HepG2 (cell line): ENCODE measurements at regions not wholly inside any gene's neighbourhood (a gene's known extent, or its start where the extent isn't known, plus 50 kb on each side); places are given as distances from the start of the nearest gene placed in this dataset.

Experiments
- ATAC-seq: fragments of 200-7000 bp; cut with Tn5 transposase; 3 replicates; pipeline ENCODE4 v1.9.1; 2020; ENCODE audit warnings: mild to moderate bottlenecking, moderate library complexity
- BruUV-seq: library from RNA; stranded (reverse); fragments of 400-500 nt; replicated peaks from 2 replicates; lab custom pipeline; 2021; lab: Mats Ljungman, UMichigan
- CTCF ChIA-PET: fragments of 300-600 bp; formaldehyde crosslinking; extraction: SDS; loops from one replicate; lab custom pipeline; 2021; ENCODE audit warnings: low total read pairs, inconsistent platforms, low intra/inter-chr PET ratio; lab: Yijun Ruan, JAX
- POLR2A ChIA-PET: fragments of 350-600 bp; sonication (Branson Sonifier 250); formaldehyde crosslinking; loops from one replicate; lab custom pipeline; 2020; ENCODE audit warnings: antibody characterized with exemption, inconsistent platforms; lab: Yijun Ruan, JAX
- DNase-seq: peaks from one replicate; pipeline ENCODE4 v3.0.0-alpha.2; 2015; ENCODE audit warnings: low spot score
- FAIRE-seq: peaks from 3 replicates; lab custom pipeline; 2011; peaks lifted over from hg19 to GRCh38; lab: Jason Lieb, UNC
- H2AFZ ChIP-seq: one replicate; pipeline ENCODE4 v1.6.1; 2011; ENCODE audit warnings: low read length, inconsistent platforms
- H3K27ac ChIP-seq: fragments of 300-600 bp; 3 replicates; pipeline ENCODE4 v1.8.0; 2011; ENCODE audit warnings: mixed run types, mild to moderate bottlenecking, mixed read lengths, low read length, inconsistent platforms; ENCODE audit not compliant: insufficient read depth; ENCODE audit errors: extremely low read length
- H3K27me3 ChIP-seq, 2 experiments: fragments of 200-600 bp in 1 of 2; 2 replicates in 1 of 2; 3 replicates in 1 of 2; pipeline versions ENCODE4 v1.6.0 to v1.8.0; 2011; ENCODE audit warnings: low read length in 2 of 2, mild to moderate bottlenecking in 2 of 2, moderate library complexity in 2 of 2, inconsistent platforms in 1 of 2; ENCODE audit not compliant: insufficient read depth in 2 of 2, control insufficient read depth in 1 of 2
- H3K36me3 ChIP-seq, 2 experiments: fragments of 200-600 bp in 1 of 2; replicated peaks in 1 of 2; 2 replicates in 1 of 2; 3 replicates in 1 of 2; pipeline versions ENCODE4 v1.5.1 to v1.8.0; 2011; ENCODE audit warnings: low read length in 2 of 2, inconsistent platforms in 1 of 2; ENCODE audit not compliant: insufficient read depth in 2 of 2, control insufficient read depth in 1 of 2
- H3K4me1 ChIP-seq: 2 replicates; pipeline ENCODE4 v1.5.1; 2012; ENCODE audit warnings: low read length, inconsistent platforms; ENCODE audit not compliant: insufficient read depth
- H3K4me2 ChIP-seq: 2 replicates; pipeline ENCODE4 v1.6.0; 2011; ENCODE audit warnings: low read depth, low read length, inconsistent platforms
- H3K4me3 ChIP-seq, 3 experiments: fragments of 200-600 bp in 1 of 3; sonication (generic), shearing (Covaris generic) in 1 of 3; replicated peaks in 1 of 3; 2 replicates each; pipeline ENCODE4 v1.5.1; 2011 to 2016; ENCODE audit warnings: low read length in 3 of 3, inconsistent platforms in 2 of 3, low read depth in 2 of 3, mild to moderate bottlenecking in 2 of 3, control low read depth in 1 of 3, mixed read lengths in 1 of 3; ENCODE audit not compliant: insufficient read depth in 1 of 3
- H3K79me2 ChIP-seq: one replicate; pipeline ENCODE4 v1.6.1; 2011; ENCODE audit warnings: low read length, inconsistent platforms; ENCODE audit not compliant: insufficient read depth
- H3K9ac ChIP-seq: 2 replicates; pipeline ENCODE4 v1.6.0; 2011; ENCODE audit warnings: mild to moderate bottlenecking, low read depth, low read length, inconsistent platforms; ENCODE audit not compliant: insufficient read depth
- H3K9me3 ChIP-seq: 2 replicates; pipeline ENCODE4 v1.5.1; 2012; ENCODE audit warnings: mild to moderate bottlenecking, low read length
- H4K20me1 ChIP-seq: 2 replicates; pipeline ENCODE4 v1.6.0; 2011; ENCODE audit warnings: inconsistent platforms, mild to moderate bottlenecking, low read length, moderate library complexity; ENCODE audit not compliant: insufficient read depth
- ETV5 ChIP-seq: IDR thresholded peaks from 2 replicates; pipeline ENCODE4 v1.6.1; 2018; ENCODE audit warnings: missing biosample characterization, missing genetic modification reagents, inconsistent platforms, borderline replicate concordance
- MXI1 ChIP-seq: IDR thresholded peaks from 3 replicates; pipeline ENCODE4 v1.6.1; 2012; ENCODE audit warnings: low read depth, low read length, inconsistent platforms, borderline replicate concordance
- REPIN1 ChIP-seq: sonication (generic); formaldehyde crosslinking; IDR thresholded peaks from 2 replicates; pipeline ENCODE4 v1.8.0; 2022; ENCODE audit warnings: missing genetic modification reagents, low read depth, mild to moderate bottlenecking, borderline replicate concordance
- RERE ChIP-seq: IDR thresholded peaks from 2 replicates; pipeline ENCODE4 v1.6.1; 2016; ENCODE audit warnings: low read depth, missing genetic modification reagents, missing compliant biosample characterization
- RFXANK ChIP-seq: IDR thresholded peaks from 2 replicates; pipeline ENCODE4 v1.6.1; 2016
- RORA ChIP-seq: sonication (generic); formaldehyde crosslinking; IDR thresholded peaks from 2 replicates; pipeline ENCODE4 v1.5.0; 2020; ENCODE audit warnings: mild to moderate bottlenecking, missing genetic modification reagents, moderate library complexity
- SNAPC5 ChIP-seq: sonication (generic); formaldehyde crosslinking; IDR thresholded peaks from 2 replicates; pipeline ENCODE4 v1.8.1; 2023; ENCODE audit warnings: mild to moderate bottlenecking, missing genetic modification reagents, borderline replicate concordance
- SP2 ChIP-seq: sonication (generic); formaldehyde crosslinking; IDR thresholded peaks from 2 replicates; pipeline ENCODE4 v1.5.1; 2020; ENCODE audit warnings: mild to moderate bottlenecking, missing genetic modification reagents
- ZNF451 ChIP-seq: sonication (generic); formaldehyde crosslinking; IDR thresholded peaks from 2 replicates; pipeline ENCODE4 v1.5.0; 2020; ENCODE audit warnings: mild to moderate bottlenecking, missing genetic modification reagents
- ZNF589 ChIP-seq: sonication (generic); formaldehyde crosslinking; conservative IDR thresholded peaks from 2 replicates; pipeline ENCODE4 v1.8.0; 2022; ENCODE audit warnings: mild to moderate bottlenecking, moderate library complexity, missing genetic modification reagents
- ZNF687 ChIP-seq: sonication (generic); formaldehyde crosslinking; IDR thresholded peaks from 2 replicates; pipeline ENCODE4 v1.5.1; 2020; ENCODE audit warnings: mild to moderate bottlenecking, missing genetic modification reagents, moderate library complexity
- WGBS: methylation state at CpG from one replicate; pipeline ENCODE4 v1.1.6; 2017; ENCODE audit warnings: low lambda C conversion rate; 5-methylcytosine and 5-hydroxymethylcytosine counted together
- in situ Hi-C: cut with HindIII; loops from 2 replicates; pipeline ENCODE4 v1.10.0; 2017; ENCODE audit warnings: low pct_unique_long_range_greater_than_20kb; ENCODE audit not compliant: extremely low pct_ligation_motif_present
- intact Hi-C: fragments of 100-400 bp; cut with micrococcal nuclease; formaldehyde crosslinking; loops from one replicate; pipeline ENCODE4 v1.10.0; 2022; ENCODE audit not compliant: unreplicated experiment

- CTCF ChIA-PET = no interaction called here
- Histone ChIP-seq H3K27me3 (peaks cover 7 to 31% of the 10 kb centered on the region in 2 experiments; a peak in 3 of 5 replicates), H3K9ac (no peak overlapping the region), H3K36me3 (no peaks in the 10 kb centered on the region), H3K9me3 (no peaks in the 10 kb centered on the region), H2AFZ (no peak overlapping the region), H3K4me2 (no peak overlapping the region), H3K79me2 (no peaks in the 10 kb centered on the region), H4K20me1 (no peaks in the 10 kb centered on the region), H3K4me1 (no peaks in the 10 kb centered on the region), H3K4me3 (no peak overlapping the region), H3K27ac (no peak overlapping the region)
- ATAC-seq (no peak), FAIRE-seq (no peak), DNase-seq (no peak)
- no TSS peak for BruUV-seq
- POLR2A ChIA-PET = interaction anchor here (1.5 kb wide), 1 partner anchor 29 kb away, joined by 3 read pairs; no protein-coding TSS in a partner anchor
- WGBS = 38% methylated on average over 4 of the region's 4 CpGs
- in situ Hi-C loops (no loop called here), intact Hi-C loops (no loop called here)
- TF ChIP-seq ETV5 = no peak
- TF ChIP-seq ZNF451 (CRISPR knock-in tag) = no peak
- no peak for TF ChIP-seq ZNF589 (CRISPR knock-in tag)
- no peak for TF ChIP-seq RERE (CRISPR knock-in tag)
- TF ChIP-seq ZNF687 = no peak
- TF ChIP-seq REPIN1 (CRISPR knock-in tag) = no peak
- no peak for TF ChIP-seq MXI1
- no peak for TF ChIP-seq RORA
- TF ChIP-seq RFXANK (CRISPR knock-in tag) = no peak
- no peak for TF ChIP-seq SNAPC5 (CRISPR knock-in tag)
- no peak for TF ChIP-seq SP2 (CRISPR knock-in tag)
Observed at GRCh38 chr2:240285725-240286124, 145.3 kb upstream of the OTOS start.
